HG03457 (cell line): ENCODE measurements at regions not wholly inside any gene's neighbourhood (a gene's known extent, or its start where the extent isn't known, plus 50 kb on each side); places are given as distances from the start of the nearest gene placed in this dataset.
"Not testable (repeated sequence)": the region's sequence is repeated elsewhere in the genome, so short reads cannot be mapped to it uniquely, and the experiment has no call there.

Source experiments
- ATAC-seq: cut with Tn5 transposase; IDR thresholded peaks from one replicate; pipeline ENCODE4 v1.9.1; 2021; ENCODE audit warnings: moderate number of reproducible peaks; ENCODE audit not compliant: unreplicated experiment

DNA sequence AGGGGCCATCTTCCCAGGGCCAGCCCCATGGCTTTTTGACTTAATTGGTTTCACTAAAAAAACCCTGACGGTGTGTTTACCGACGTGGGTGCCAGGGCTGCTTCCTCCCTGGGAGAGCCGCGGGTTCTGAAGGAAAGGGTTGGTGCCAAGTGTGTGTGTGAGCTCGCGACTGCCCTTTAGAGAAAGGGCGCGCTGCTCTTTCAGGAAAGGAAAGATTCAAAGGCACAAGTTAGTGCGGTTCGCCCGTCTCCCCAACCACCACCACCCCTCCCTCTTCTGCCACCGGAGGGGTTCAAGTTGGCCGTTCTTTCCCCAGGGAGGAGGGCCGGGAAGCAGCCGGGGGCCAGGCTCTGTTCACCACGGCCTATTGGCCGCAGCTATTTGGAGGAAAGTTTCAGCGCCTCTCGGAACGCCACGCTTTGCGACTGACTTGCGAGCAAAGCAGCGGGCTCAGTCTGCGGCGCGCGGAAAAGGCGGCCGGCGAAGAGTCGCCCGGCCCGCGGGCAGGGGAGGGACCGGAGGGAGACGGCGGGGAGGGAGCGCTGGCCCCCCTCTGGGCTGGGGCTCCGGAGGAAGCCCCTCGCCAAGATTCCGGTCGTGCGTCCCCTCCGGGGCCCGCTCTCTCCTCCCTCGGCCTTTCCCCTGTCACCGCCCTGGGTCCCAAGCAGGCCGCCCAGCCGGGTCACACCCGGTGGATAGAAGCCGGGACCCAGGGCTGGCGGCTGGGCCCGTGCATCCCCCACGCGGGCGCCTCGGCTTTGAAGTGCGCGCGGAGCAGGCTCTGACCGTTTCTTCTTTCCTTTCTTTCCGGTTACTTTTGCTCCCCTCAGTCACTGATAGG lies 165.9 kb upstream of the PPP1R3A start:
- ATAC-seq: no peak

DNA sequence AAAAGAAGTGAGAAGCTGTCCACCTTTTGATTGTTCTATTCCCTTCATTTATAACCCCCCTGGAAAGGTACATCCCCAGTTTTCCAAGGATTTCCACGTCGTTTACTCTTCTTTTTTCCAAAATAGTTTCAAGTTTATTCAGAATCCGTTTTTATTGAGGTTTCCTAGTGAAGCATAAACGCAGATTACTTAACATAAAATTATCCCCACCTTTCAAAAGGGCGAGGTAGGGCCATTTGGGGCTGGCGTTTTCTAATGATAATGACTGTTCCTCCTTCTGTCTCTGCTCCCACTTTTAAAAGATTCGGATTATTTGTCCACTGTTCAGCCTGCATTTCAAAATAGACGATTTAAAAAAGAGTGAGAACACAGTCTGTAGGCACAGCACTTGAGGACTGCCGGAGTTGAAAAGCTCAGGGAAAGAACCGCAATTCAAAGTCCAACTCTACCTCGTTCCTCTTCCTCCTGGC lies 165.2 kb upstream of the PPP1R3A start:
- ATAC-seq: no peak

DNA sequence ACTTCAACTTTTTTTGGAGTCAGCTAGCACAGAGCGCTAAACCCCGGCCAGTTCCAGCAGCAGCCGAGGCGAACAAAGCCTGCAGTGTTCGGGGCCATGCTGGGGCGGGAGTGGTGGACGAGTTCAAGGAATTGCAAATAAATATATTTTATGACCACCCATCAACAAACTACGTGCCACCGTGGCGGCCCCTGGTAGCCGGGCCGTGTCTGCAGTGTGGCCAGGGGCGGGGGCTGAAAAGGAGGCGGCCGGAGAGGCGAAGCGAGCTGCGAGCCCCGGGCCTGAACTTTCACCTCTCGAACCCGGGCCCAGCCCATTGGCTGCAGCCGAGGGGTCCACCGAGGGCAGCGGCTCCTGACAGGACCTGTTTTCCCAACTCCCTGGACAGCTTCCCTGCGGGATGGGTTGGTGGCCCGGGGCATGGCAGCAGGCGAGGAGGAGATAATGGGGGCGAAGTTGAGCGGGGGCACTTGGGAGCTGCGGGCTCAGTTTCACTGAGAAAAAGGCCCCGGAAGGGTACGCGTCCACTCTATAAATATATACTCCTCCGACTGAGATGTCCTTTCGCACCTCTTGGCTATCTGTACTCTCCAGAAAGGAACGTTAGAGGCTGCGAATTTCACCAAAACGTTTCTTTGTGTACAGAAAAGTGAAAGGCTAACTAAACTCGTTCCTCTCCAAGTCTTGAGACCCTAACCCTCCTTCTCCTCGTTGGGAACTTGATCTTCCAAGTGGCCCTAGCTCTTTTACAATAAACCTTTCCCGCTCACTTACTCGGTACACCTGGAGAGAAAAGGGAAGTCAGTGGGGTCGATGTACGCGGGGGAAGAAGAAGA lies 164.6 kb upstream of the PPP1R3A start:
- ATAC-seq: no peak

DNA sequence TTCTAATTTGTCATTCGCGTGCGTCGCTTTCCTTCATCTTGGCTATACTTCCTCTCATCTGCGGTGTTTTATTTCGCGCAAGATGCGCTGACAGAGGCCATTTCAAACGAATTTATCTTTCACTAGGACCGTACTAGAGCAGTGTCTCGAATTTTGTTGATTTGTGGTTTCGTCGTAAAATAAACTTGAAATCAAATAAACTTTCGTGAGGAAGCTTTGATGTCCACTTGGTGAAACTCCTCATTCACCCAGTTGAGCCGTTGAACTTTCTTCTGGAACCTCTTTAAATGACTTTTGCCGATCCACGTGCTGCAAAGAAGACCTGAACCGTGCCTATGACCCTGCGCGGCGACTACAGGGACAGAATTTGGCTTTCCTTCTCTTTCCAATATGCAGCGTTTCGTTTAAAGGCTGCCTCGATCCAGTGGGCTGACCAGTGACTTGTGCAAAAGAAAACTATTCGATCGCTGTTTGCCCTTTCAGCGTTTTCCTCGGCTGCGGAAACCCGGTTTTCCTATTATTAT lies 163.9 kb upstream of the PPP1R3A start:
- no peak for ATAC-seq

DNA sequence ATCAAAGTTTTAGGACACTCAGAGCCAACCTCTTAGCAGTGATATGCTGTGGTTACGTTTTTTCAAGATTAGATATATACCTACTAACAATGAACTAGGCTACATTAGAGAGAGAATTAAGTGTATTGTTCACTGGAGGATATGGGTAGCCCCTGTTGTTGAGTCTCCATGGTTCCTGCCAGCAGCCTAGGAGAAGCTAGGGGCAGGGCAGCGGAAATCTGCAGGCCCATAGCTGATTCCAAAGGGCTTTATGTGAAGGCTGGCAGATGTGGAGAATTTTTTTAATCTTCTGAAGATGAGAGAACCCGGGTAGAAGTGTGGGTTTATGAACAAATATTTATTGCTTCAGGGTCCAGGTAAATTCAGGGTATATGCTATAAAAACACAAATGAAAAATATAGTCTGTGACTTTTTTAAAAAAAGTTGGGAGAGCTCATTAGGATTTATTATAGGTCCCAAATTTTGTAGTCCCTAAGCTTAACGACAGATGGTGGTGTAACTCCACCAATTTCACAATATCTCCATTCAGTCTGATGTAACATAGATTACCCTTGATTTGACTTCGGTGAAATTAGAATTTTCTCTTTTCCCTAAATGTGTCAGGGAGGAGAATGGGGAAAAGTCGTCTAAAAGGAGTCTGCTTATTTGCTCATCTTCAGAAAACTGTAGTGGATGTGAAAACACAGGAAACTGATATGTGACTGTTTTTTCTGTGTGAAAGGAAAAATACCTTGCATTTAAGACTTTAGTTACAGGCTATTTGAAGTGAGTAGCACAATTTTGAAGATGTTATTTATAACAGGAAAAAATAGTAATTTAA lies 163.0 kb upstream of the PPP1R3A start:
- no peak for ATAC-seq

DNA sequence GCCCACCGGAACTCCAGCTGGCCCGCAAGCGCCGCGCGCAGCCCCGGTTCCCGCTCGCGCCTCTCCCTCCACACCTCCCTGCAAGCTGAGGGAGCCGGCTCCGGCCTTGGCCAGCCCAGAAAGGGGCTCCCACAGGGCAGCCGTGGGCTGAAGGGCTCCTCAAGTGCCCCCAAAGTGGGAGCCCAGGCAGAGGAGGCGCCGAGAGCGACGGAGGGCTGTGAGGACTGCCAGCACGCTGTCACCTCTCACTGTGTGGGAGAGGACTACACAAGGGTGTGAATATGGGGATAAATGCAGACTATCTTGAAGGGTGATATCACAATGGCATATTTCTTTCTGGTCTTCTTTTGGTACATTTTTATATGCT lies 158.3 kb upstream of the PPP1R3A start:
- not testable (repeated sequence) for ATAC-seq

DNA sequence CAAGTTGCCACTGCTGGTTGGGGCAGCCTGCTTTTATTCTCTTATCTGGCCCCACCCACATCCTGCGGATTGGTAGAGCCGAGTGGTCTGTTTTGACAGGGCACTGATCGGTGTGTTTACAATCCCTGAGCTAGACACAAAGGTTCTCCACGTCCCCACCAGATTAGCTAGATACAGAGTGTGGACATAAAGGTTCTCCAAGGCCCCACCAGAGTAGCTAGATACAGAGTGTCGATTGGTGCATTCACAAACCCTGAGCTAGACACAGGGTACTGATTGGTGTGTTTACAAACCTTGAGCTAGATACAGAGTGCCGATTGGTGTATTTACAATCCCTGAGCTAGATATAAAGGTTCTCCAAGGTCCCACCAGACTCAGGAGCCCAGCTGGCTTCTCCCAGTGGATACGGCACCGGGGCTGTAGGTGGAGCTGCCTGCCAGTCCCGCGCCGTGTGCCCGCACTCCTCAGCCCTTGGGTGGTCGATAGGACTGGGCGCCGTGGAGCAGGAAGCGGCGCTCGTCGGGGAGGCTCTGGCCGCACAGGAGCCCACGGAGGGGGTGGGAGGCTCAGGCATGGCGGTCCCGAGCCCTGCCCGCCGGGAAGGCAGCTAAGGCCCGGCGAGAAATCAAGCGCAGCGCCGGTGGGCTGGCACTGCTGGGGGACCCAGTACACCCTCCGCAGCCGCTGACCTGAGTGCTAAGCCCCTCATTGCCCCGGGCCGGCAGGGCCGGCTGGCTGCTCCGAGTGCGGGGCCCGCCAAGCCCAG lies 157.8 kb upstream of the PPP1R3A start:
- not testable (repeated sequence) for ATAC-seq

DNA sequence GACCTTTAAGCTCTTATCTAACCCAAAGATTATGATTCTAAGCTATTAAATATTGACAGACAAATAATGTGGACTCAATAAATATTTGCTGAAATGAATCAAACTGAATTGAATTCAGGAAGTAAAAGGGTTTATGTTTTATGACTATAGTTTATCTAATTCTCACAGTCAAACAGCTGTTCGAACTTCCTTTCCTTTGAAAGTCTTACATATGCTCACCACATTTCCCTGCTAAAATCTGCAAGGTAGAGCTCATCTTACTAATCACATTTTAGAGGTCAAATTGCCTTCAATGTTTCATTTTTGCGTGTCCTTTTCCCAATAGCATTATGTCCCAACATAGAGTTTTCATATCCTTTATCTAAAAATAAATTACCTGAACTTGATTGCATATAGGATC lies 154.9 kb upstream of the PPP1R3A start:
- no peak for ATAC-seq

DNA sequence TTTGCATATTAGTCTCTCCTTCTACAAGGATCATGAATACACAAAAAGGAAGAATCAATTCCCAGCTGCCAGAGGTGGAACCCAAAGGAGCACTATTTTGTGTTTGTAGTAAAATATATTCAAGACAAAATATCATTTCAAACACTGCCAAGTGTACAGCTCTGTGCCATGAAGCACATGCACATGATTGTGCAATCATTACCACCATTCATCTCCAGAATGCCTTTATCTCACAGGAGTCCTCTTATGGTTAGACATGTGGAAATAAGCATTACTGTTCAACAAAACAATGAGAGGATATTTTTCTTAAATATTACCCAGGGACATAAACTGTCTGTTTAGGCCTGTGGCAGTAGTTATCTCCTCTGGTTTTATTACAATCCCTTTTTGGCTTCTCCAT lies 151.4 kb upstream of the PPP1R3A start:
- ATAC-seq: no peak

DNA sequence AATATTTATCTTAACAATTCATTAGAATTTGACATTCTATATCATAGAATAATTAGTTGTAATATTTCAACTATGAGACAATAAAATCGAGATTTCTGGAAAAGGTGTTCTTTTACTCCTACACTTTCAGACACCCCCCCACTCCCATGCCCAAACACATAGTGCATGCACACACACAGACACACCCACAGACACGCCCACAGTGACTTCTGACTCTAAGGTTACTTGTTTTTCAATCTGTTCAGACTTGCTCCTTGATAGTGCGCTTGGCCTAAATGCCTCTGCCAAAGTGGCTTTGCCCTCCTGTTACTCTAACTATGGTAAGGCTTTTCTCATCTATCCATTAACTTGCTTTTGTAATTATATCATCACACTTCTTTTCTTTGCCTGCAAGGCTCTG lies 144.0 kb upstream of the PPP1R3A start:
- ATAC-seq: no peak

DNA sequence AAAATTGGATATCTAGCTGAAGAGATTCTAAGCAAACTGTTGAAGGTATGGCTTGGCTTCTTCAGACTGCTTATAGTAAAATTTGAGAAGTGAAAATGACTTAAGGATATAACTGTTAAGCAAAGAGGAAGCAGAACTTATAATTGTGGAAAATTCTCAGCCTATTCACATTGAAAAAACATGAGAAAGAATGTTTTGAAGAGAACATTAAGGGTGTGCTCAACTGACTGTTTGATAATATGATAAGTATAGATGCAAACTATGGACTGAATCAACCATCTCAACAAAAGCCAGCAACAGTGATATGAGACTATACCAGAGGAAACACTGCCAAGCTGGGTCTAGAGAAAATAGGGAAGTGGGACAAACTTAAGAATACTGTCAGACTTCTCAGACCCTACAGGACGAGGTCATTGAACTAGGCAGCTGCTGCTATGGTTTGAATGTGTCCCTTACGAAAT lies 133.1 kb upstream of the PPP1R3A start:
- peak; percentile 88 for ATAC-seq

DNA sequence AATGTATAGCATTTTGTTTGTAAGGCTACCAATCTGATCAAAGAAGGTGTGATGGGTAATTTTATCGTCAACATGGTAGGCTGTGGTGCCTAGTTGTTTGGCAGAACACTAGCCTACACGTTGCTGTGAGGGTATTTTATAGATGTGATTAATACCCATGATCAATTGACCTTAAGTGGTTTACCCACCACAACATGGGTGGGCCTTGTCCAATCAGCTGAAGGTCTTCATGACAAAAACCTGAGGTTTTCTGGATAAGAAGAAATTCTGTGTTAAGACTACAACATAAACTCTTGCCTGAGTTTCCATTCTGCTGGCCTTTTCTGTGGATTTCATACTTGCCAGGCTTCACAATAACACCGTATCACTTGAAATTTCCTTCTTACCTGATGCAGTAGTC lies 131.8 kb upstream of the PPP1R3A start:
- no peak for ATAC-seq

DNA sequence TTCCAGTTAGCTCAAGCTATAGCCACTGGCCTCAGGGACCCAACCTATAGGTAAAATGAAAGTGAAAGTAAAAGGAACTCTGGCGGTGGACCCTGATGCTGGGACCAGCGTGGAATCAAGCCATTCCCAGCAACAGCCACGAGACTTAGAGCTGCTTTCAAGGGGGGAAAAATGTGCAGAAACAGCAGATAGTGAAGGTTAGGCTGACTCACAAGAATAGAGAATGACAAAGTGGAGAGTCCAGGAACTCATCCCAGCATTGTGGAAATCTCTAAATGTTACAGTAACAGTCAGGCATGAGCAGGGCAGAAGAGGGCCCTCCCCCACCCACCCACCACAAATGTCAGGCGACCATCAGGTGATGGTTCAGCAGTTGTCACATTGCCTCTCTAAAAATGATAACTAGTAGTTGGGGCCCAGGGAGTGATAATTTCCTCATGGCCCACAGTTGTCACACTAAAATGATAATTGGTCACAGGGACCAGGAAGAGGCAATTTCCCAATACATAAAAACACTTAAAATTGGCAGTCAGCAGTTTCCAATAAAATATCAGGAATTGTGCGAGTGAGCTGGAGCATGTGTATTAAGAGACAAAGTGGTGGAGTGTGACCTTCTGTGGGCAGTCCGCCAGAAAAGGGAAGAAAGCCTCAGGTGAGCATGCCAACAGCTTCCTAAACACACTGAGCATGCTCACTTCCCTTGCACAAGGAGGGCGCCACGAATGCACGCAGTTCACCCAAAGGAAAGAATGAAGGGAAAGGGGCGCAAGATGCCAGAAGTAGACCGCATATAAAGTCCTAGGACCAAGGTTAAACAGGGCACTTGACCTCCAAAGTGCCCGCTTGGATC lies 129.8 kb upstream of the PPP1R3A start:
- ATAC-seq: no peak

DNA sequence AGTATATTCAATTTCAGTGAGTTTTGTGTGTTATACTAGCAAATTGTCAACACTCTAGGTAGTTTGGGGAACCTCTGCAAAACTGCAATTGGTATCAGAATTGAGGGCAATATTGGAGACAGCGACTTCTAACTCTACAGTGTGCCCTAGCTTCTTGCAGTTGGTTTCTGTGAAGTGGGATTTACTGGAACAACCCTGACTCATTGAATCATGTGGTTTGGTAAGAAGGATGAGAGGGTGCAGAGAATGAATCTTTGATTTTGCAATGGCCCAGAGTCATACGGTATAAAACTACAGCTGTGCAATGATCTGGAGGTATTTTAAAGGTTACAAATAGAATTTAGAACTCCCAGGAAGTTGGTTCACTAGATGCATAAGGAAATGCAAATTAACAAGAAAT lies 129.1 kb upstream of the PPP1R3A start:
- ATAC-seq: no peak

DNA sequence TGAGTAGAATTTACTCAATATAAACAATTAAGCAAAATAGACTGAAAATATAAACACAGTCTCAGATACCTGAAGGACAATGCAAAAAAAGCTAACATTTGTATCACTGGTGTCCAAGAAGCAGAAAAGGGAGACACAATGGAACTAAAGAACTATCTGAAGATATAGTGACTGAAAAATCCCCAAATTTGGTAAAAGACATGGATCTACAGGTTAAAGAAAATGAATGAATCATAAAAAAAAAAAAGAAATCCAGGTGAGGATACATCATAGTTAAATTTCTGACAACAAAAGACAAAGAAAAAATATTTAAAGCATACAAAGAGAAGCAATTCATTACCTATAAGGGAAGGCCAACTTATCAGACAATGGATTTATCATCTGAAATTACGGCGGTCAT lies 114.7 kb upstream of the PPP1R3A start:
- no peak for ATAC-seq

DNA sequence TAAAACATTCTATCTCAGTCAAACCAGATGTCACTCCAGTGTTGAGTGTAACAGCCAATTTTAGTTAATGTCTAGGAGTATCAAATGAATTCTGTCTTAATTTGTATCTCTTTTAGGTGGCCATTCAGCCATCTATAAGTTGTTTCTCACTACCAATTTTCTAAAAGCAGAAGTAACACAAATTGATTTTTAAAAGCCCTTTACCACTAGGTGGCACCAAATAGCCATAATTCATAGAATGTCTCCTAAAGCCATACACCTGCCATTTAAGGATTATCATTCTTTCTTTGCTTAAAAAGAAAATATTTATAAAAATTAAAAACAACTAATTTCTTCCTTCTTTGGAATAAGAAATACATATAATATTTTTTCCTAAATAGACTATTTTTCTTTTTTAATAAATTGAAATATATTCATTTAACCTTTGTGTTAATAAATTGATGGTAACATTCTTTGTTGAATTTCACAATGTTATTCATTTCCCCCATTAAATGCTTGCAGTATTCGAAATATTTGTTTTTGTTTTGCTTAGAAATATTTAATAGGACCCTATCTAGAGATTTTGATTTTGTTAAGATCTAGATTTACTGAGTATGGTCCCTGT lies 107.8 kb upstream of the PPP1R3A start:
- ATAC-seq: peak; percentile 73

DNA sequence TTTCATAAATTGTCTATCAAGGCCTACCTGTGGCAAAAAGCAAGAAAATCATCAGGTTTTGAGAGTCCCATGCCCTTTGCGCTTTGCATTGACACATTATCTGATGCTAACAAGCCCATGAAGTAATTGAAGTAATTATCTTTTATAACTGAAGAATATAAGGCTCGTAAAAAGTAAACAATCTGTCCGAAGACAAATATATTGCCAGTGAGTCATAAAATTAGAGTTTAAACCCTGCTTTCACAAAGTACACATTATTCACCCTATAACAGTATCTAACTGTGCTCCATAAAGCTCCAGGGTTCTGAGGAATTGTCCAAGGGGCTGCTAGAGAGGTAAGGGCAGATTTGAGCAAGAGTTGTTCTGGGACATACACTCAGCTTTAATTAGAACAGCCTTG lies 102.3 kb upstream of the PPP1R3A start:
- ATAC-seq: no peak

DNA sequence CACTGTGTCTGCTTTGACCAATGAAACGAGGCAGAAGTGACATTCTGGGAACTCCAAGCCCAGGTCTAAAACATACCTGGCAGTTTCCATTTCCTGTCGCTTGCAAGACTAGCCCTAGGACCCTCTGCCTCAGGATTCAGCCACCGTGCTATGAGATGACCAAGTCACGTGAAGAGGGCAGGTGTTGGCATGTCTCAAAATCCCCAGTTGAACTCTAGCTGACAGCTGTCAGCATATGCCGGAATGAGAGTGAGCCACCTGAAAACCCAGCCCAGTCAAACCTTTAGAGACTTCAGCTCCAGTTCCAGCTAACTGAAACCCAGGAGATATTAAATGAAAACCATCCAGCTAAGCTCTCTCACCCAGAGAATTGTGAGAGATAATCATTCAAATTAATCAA lies 89.9 kb upstream of the PPP1R3A start:
- ATAC-seq: no peak

DNA sequence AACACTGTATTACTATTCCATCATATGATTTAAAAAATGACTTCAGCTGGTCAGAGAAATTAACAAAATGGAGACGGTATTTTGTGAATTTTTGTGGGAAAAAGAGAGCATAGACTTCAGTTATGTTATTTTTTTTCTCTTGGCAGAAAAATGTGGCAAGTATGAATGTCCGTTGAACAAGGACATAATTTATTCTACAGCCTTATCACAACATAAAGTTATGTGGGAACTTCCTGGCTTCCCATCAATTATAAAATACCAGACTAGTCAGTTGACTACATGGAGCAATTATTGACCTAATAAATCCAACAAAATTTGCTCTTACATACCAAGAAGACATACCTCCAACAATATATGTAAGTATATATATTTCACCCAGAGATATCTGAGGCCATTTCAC lies 88.6 kb upstream of the PPP1R3A start:
- no peak for ATAC-seq
